WTC11 (cell line): ENCODE measurements at regions not wholly inside any gene's neighbourhood (a gene's known extent, or its start where the extent isn't known, plus 50 kb on each side); places are given as distances from the start of the nearest gene placed in this dataset.

Experiments
- ATAC-seq: fragments of 200-7000 bp; cut with Tn5 transposase; 2 replicates; pipeline ENCODE4 v1.10.0; 2021; ENCODE audit warnings: mild to moderate bottlenecking, moderate library complexity
- CTCF ChIA-PET: fragments of 300-600 bp; sonication (Branson Sonifier 250); formaldehyde crosslinking; loops from one replicate; lab custom pipeline; 2021; ENCODE audit warnings: antibody characterized with exemption; lab: Charles Lee
- POLR2A ChIA-PET: fragments of 350-600 bp; sonication (Branson Sonifier 250); formaldehyde crosslinking; loops from one replicate; lab custom pipeline; 2021; ENCODE audit warnings: antibody characterized with exemption; lab: Charles Lee
- DNase-seq: peaks from one replicate; pipeline ENCODE4 v3.0.0; 2021; ENCODE audit warnings: low spot score
- H3K27ac Mint-ChIP-seq: 2 replicates; pipeline ENCODE4 v1.8.0; 2021; ENCODE audit warnings: mixed read lengths
- H3K27me3 Mint-ChIP-seq: 2 replicates; pipeline ENCODE4 v1.8.0; 2021; ENCODE audit warnings: low read depth, mild to moderate bottlenecking, moderate library complexity, mixed read lengths
- H3K36me3 Mint-ChIP-seq: 2 replicates; pipeline ENCODE4 v1.8.0; 2021; ENCODE audit warnings: mixed read lengths
- H3K4me1 Mint-ChIP-seq: 2 replicates; pipeline ENCODE4 v1.8.0; 2022; ENCODE audit warnings: mixed read lengths
- H3K4me3 Mint-ChIP-seq: 2 replicates; pipeline ENCODE4 v1.8.0; 2021; ENCODE audit warnings: mild to moderate bottlenecking, moderate library complexity, mixed read lengths
- H3K9me3 Mint-ChIP-seq: 2 replicates; pipeline ENCODE4 v1.8.0; 2021; ENCODE audit warnings: mixed read lengths
- ATF6 ChIP-seq: sonication (generic); formaldehyde crosslinking; IDR thresholded peaks from 2 replicates; pipeline ENCODE4 v1.8.1; 2023; ENCODE audit warnings: mild to moderate bottlenecking, missing genetic modification reagents
- CBFB ChIP-seq: sonication (generic); formaldehyde crosslinking; IDR thresholded peaks from 2 replicates; pipeline ENCODE4 v1.8.1; 2022; ENCODE audit warnings: mild to moderate bottlenecking, low read depth, missing genetic modification reagents
- CREB1 ChIP-seq: sonication (generic); formaldehyde crosslinking; IDR thresholded peaks from 2 replicates; pipeline ENCODE4 v1.8.0; 2023; ENCODE audit warnings: mild to moderate bottlenecking, missing genetic modification reagents
- CTCF ChIP-seq: fragments of 200-600 bp; IDR thresholded peaks from 2 replicates; pipeline ENCODE4 v1.8.0; 2022; ENCODE audit warnings: antibody characterized with exemption
- FOXJ3 ChIP-seq: sonication (generic); formaldehyde crosslinking; IDR thresholded peaks from 2 replicates; pipeline ENCODE4 v1.9.0; 2021; ENCODE audit warnings: missing genetic modification reagents, mild to moderate bottlenecking, borderline replicate concordance
- FOXK1 ChIP-seq: sonication (generic); formaldehyde crosslinking; IDR thresholded peaks from 2 replicates; pipeline ENCODE4 v1.8.0; 2022; ENCODE audit warnings: mild to moderate bottlenecking, moderate library complexity, missing genetic modification reagents
- GRHL2 ChIP-seq: fragments of 250-450 bp; sonication (Bioruptor Pico); IDR thresholded peaks from 2 replicates; pipeline ENCODE4 v1.8.0; 2022; ENCODE audit warnings: mild to moderate bottlenecking, moderate library complexity; ENCODE audit not compliant: insufficient replicate concordance, severe bottlenecking
- GTF2I ChIP-seq: fragments of 250-450 bp; sonication (Bioruptor Pico); conservative IDR thresholded peaks from 2 replicates; pipeline ENCODE4 v1.4.0; 2021; ENCODE audit warnings: mild to moderate bottlenecking
- HMGA2 ChIP-seq: fragments of 250-450 bp; sonication (Bioruptor Pico); IDR thresholded peaks from 2 replicates; pipeline ENCODE4 v1.4.0; 2021; ENCODE audit warnings: mild to moderate bottlenecking, moderate library complexity
- HMGXB4 ChIP-seq: sonication (generic); formaldehyde crosslinking; IDR thresholded peaks from 2 replicates; pipeline ENCODE4 v1.8.1; 2023; ENCODE audit warnings: mild to moderate bottlenecking, moderate library complexity, missing genetic modification reagents
- JUN ChIP-seq: sonication (generic); formaldehyde crosslinking; IDR thresholded peaks from 2 replicates; pipeline ENCODE4 v1.8.0; 2023; ENCODE audit warnings: mild to moderate bottlenecking, missing genetic modification reagents
- MXD4 ChIP-seq: fragments of 250-450 bp; sonication (Bioruptor Pico); IDR thresholded peaks from 2 replicates; pipeline ENCODE4 v1.8.0; 2021; ENCODE audit warnings: mild to moderate bottlenecking, moderate library complexity, borderline replicate concordance
- NFYB ChIP-seq: sonication (generic); formaldehyde crosslinking; conservative IDR thresholded peaks from 2 replicates; pipeline ENCODE4 v1.8.0; 2022; ENCODE audit warnings: low read depth, missing genetic modification reagents
- NR1H2 ChIP-seq: sonication (generic); formaldehyde crosslinking; IDR thresholded peaks from 2 replicates; pipeline ENCODE4 v1.9.0; 2021; ENCODE audit warnings: mild to moderate bottlenecking, moderate library complexity, missing genetic modification reagents
- NR3C1 ChIP-seq: sonication (generic); formaldehyde crosslinking; conservative IDR thresholded peaks from 2 replicates; pipeline ENCODE4 v1.8.1; 2023; ENCODE audit warnings: low read depth, mild to moderate bottlenecking, missing genetic modification reagents
- PRRX2 ChIP-seq: fragments of 250-450 bp; sonication (Bioruptor Pico); IDR thresholded peaks from 2 replicates; pipeline ENCODE4 v1.8.0; 2021; ENCODE audit warnings: mild to moderate bottlenecking
- ZBTB21 ChIP-seq: sonication (generic); formaldehyde crosslinking; IDR thresholded peaks from 2 replicates; pipeline ENCODE4 v1.8.1; 2023; ENCODE audit warnings: mild to moderate bottlenecking, missing genetic modification reagents, borderline replicate concordance
- ZNF219 ChIP-seq: sonication (generic); formaldehyde crosslinking; IDR thresholded peaks from 2 replicates; pipeline ENCODE4 v1.8.0; 2023; ENCODE audit warnings: missing genetic modification reagents, mild to moderate bottlenecking, borderline replicate concordance
- ZNF396 ChIP-seq: fragments of 250-450 bp; sonication (Bioruptor Pico); IDR thresholded peaks from 2 replicates; pipeline ENCODE4 v1.8.0; 2021; ENCODE audit warnings: mild to moderate bottlenecking, moderate library complexity, borderline replicate concordance
- ZNF423 ChIP-seq: fragments of 250-450 bp; sonication (Bioruptor Pico); IDR thresholded peaks from 2 replicates; pipeline ENCODE4 v2.1.2; 2022; ENCODE audit warnings: mild to moderate bottlenecking, moderate library complexity
- ZNF671 ChIP-seq: fragments of 250-450 bp; sonication (Bioruptor Pico); IDR thresholded peaks from 2 replicates; pipeline ENCODE4 v1.8.0; 2021; ENCODE audit warnings: mild to moderate bottlenecking
- TF ChIP-seq, protein P1 (sequence below): sonication (generic); formaldehyde crosslinking; IDR thresholded peaks from 2 replicates; pipeline ENCODE4 v1.8.1; 2022; ENCODE audit warnings: missing genetic modification reagents, borderline replicate concordance
- TF ChIP-seq, protein P2 (sequence below): sonication (generic); formaldehyde crosslinking; IDR thresholded peaks from 2 replicates; pipeline ENCODE4 v1.8.1; 2022; ENCODE audit warnings: mild to moderate bottlenecking, moderate library complexity, missing genetic modification reagents

DNA sequence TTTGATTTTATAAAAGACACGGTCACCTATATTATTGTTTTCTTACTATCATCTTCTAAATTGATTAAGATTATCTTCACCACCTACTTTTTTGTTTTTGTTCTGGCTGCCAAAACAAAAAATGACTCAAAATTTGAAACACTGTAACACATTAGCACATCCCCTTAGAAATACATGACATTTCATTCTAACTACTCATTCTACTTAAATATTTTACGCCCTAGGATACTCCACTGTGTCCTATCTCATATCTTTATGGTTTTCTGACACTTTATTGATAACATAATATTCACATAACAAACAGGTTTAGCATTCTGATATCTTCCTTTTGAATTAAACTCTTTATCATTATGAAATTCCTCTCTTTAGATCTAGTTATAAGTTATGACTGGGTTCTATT, 656.2 kb downstream of the GBE1 start:
- Mint-ChIP-seq H3K36me3 (peaks cover 4% of the 10 kb centered on the region; the same call in 1 of the 2 replicates), H3K4me1 (peaks cover 8% of the 10 kb centered on the region), H3K27ac (no peak overlapping the region), H3K27me3 (no peaks in the 10 kb centered on the region), H3K9me3 (peaks cover 5% of the 10 kb centered on the region; the same call in 1 of the 2 replicates), H3K4me3 (no peak overlapping the region)
- ChIA-PET CTCF (no interaction called here), POLR2A (no interaction called here)
- DNase-seq (no peak), ATAC-seq (no peak)
- TF ChIP-seq MXD4 (CRISPR knock-in tag) (no peak), NR1H2 (CRISPR knock-in tag) (no peak), HMGXB4 (no peak), ZNF423 (CRISPR knock-in tag) (no peak), PRRX2 (CRISPR knock-in tag) (no peak), CBFB (CRISPR knock-in tag) (no peak), HMGA2 (CRISPR knock-in tag) (no peak), FOXJ3 (CRISPR knock-in tag) (no peak), CTCF (no peak), NFYB (CRISPR knock-in tag) (no peak), NR3C1 (CRISPR knock-in tag) (no peak), ATF6 (CRISPR knock-in tag) (no peak), GTF2I (CRISPR knock-in tag) (no peak)
- TF ChIP-seq, protein P1, sequence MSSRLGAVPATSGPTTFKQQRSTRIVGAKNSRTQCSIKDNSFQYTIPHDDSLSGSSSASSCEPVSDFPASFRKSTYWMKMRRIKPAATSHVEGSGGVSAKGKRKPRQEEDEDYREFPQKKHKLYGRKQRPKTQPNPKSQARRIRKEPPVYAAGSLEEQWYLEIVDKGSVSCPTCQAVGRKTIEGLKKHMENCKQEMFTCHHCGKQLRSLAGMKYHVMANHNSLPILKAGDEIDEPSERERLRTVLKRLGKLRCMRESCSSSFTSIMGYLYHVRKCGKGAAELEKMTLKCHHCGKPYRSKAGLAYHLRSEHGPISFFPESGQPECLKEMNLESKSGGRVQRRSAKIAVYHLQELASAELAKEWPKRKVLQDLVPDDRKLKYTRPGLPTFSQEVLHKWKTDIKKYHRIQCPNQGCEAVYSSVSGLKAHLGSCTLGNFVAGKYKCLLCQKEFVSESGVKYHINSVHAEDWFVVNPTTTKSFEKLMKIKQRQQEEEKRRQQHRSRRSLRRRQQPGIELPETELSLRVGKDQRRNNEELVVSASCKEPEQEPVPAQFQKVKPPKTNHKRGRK (CRISPR knock-in tag), result no peak

- Mint-ChIP-seq H3K4me1 (no peaks in the 10 kb centered on the region), H3K27me3 (no peaks in the 10 kb centered on the region), H3K4me3 (no peak overlapping the region), H3K27ac (no peak overlapping the region), H3K9me3 (no peaks in the 10 kb centered on the region), H3K36me3 (no peaks in the 10 kb centered on the region)
- ChIA-PET CTCF (no interaction called here), POLR2A (no interaction called here)
- TF ChIP-seq ZNF671 (CRISPR knock-in tag) (no peak), NR1H2 (CRISPR knock-in tag) (no peak), ZNF219 (no peak), NR3C1 (CRISPR knock-in tag) (no peak), ZBTB21 (CRISPR knock-in tag) (no peak), GRHL2 (no peak), CREB1 (CRISPR knock-in tag) (no peak), ZNF396 (no peak), JUN (no peak), FOXK1 (CRISPR knock-in tag) (no peak)
- TF ChIP-seq, protein P2, sequence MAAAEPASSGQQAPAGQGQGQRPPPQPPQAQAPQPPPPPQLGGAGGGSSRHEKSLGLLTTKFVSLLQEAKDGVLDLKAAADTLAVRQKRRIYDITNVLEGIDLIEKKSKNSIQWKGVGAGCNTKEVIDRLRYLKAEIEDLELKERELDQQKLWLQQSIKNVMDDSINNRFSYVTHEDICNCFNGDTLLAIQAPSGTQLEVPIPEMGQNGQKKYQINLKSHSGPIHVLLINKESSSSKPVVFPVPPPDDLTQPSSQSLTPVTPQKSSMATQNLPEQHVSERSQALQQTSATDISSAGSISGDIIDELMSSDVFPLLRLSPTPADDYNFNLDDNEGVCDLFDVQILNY (CRISPR knock-in tag), result no peak
- TF ChIP-seq, protein P1 (CRISPR knock-in tag), result no peak
- DNase-seq (no peak), ATAC-seq (no peak)
These were observed 663.6 kb downstream of the GBE1 start for GRCh38 chr3:81097889-81098288.
